ENCODE measurements at regions not wholly inside any gene's neighbourhood (a gene's known extent, or its start where the extent isn't known, plus 50 kb on each side); places are given as distances from the start of the nearest gene placed in this dataset.

GRCh38 chr4:174427571-174428140 is 94.6 kb downstream of the HPGD start:
- TF ChIP-seq TAF1 (IDR thresholded peaks at IDR 0.05; ENCODE audit: low read depth, low read length) (no peak), POLR2A (IDR thresholded peaks at IDR 0.05; ENCODE audit: low read depth, low read length) (no peak)

All from GM12891 (cell line).